Endodermal cell (in vitro differentiated cells): ENCODE measurements at regions not wholly inside any gene's neighbourhood (a gene's known extent, or its start where the extent isn't known, plus 50 kb on each side); places are given as distances from the start of the nearest gene placed in this dataset.

Experiments used
- DNase-seq: peaks from one replicate; pipeline ENCODE4 v3.0.0-alpha.2; 2017
- H3K27ac ChIP-seq: 2 replicates; pipeline ENCODE4 v1.5.1; 2013; ENCODE audit warnings: mild to moderate bottlenecking, low read depth, low read length, moderate library complexity
- H3K27me3 ChIP-seq: 2 replicates; pipeline ENCODE4 v1.6.1; 2013; ENCODE audit warnings: mild to moderate bottlenecking, low read length, moderate library complexity; ENCODE audit not compliant: insufficient read depth, control insufficient read depth, poor library complexity, severe bottlenecking
- H3K36me3 ChIP-seq: 2 replicates; pipeline ENCODE4 v1.7.0; 2013; ENCODE audit warnings: mild to moderate bottlenecking, low read length, moderate library complexity; ENCODE audit not compliant: control insufficient read depth, insufficient read depth
- H3K4me1 ChIP-seq: one replicate; pipeline ENCODE4 v1.7.0; 2013; ENCODE audit warnings: low read length; ENCODE audit not compliant: control insufficient read depth, insufficient read depth
- H3K4me3 ChIP-seq: 2 replicates; pipeline ENCODE4 v1.5.1; 2013; ENCODE audit warnings: mild to moderate bottlenecking, low read length, moderate library complexity
- H3K9ac ChIP-seq: 2 replicates; pipeline ENCODE4 v1.6.1; 2013; ENCODE audit warnings: mild to moderate bottlenecking, low read length, moderate library complexity; ENCODE audit not compliant: poor library complexity, severe bottlenecking; ENCODE audit errors: extremely low read depth
- H3K9me3 ChIP-seq: 2 replicates; pipeline ENCODE4 v1.6.1; 2013; ENCODE audit warnings: mild to moderate bottlenecking, low read length, moderate library complexity; ENCODE audit not compliant: control insufficient read depth
- H3K27ac Mint-ChIP-seq: 2 replicates; pipeline ENCODE4 v1.8.0; 2020; ENCODE audit warnings: mixed read lengths
- H3K27me3 Mint-ChIP-seq: 2 replicates; pipeline ENCODE4 v1.8.0; 2021; ENCODE audit warnings: mild to moderate bottlenecking, mixed read lengths; ENCODE audit not compliant: insufficient read depth
- H3K36me3 Mint-ChIP-seq: 2 replicates; pipeline ENCODE4 v1.8.0; 2020; ENCODE audit warnings: low read depth, mixed read lengths
- H3K4me1 Mint-ChIP-seq: 2 replicates; pipeline ENCODE4 v1.8.0; 2020; ENCODE audit warnings: mixed read lengths
- H3K4me3 Mint-ChIP-seq: 2 replicates; pipeline ENCODE4 v1.8.0; 2020; ENCODE audit warnings: mild to moderate bottlenecking, moderate library complexity, mixed read lengths
- H3K9me3 Mint-ChIP-seq: 2 replicates; pipeline ENCODE4 v1.8.0; 2020; ENCODE audit warnings: mild to moderate bottlenecking, mixed read lengths
- CTCF ChIP-seq: fragments of 200-600 bp; sonication (generic); conservative IDR thresholded peaks from 2 replicates; pipeline ENCODE4 v1.5.0; 2021; ENCODE audit warnings: antibody characterized with exemption, mild to moderate bottlenecking
- WGBS, 2 experiments: methylation state at CpG; one replicate each; pipeline versions ENCODE4 v1.1.5 to v1.1.7; 2013; ENCODE audit warnings: missing lambda C conversion rate in 2 of 2, mixed read lengths in 1 of 2; ENCODE audit not compliant: insufficient coverage in 1 of 2, insufficient read length in 1 of 2; 5-methylcytosine and 5-hydroxymethylcytosine counted together

GRCh38 chr11:112410325-112410724 lies 149.7 kb upstream of the PLET1 start:
- Histone ChIP-seq H3K9ac (no peak overlapping the region), H3K4me3 (no peak overlapping the region), H3K27ac (no peak overlapping the region), H3K36me3 (no peaks in the 10 kb centered on the region), H3K27me3 (no peaks in the 10 kb centered on the region), H3K9me3 (peaks cover 10% of the 10 kb centered on the region), H3K4me1 (no peaks in the 10 kb centered on the region)
- 88% methylated on average over 6 of the region's 6 CpGs for WGBS, 2 experiments
- Mint-ChIP-seq H3K27ac (no peak overlapping the region), H3K36me3 (no peaks in the 10 kb centered on the region), H3K27me3 (peaks cover 2% of the 10 kb centered on the region), H3K9me3 (peaks cover 22% of the 10 kb centered on the region), H3K4me1 (peaks cover 2% of the 10 kb centered on the region), H3K4me3 (no peak overlapping the region)
- no peak for DNase-seq
- TF ChIP-seq CTCF = no peak

- DNase-seq = no peak
- TF ChIP-seq CTCF = no peak
- H3K27ac ChIP-seq = no peak overlapping the region
- Mint-ChIP-seq H3K36me3 (no peaks in the 10 kb centered on the region), H3K9me3 (peaks cover 22% of the 10 kb centered on the region), H3K4me3 (no peak overlapping the region), H3K27ac (no peak overlapping the region), H3K4me1 (peaks cover 2% of the 10 kb centered on the region), H3K27me3 (peaks cover 4% of the 10 kb centered on the region)
- WGBS, 2 experiments = 82 to 100% methylated on average over 1 to 4 of the region's 4 CpGs
- no peak overlapping the region for H3K4me3 ChIP-seq
- no peaks in the 10 kb centered on the region for H3K36me3 ChIP-seq
- no peak overlapping the region for H3K9ac ChIP-seq
- peaks cover 10% of the 10 kb centered on the region for H3K9me3 ChIP-seq
- no peaks in the 10 kb centered on the region for H3K27me3 ChIP-seq
- no peaks in the 10 kb centered on the region for H3K4me1 ChIP-seq
Measured at GRCh38 chr11:112412383-112412782, 151.7 kb upstream of the PLET1 start.

GRCh38 chr11:112417339-112417738 lies 156.7 kb upstream of the PLET1 start:
- Mint-ChIP-seq H3K9me3 (peaks cover 17% of the 10 kb centered on the region), H3K27me3 (peaks cover 5% of the 10 kb centered on the region), H3K36me3 (no peaks in the 10 kb centered on the region), H3K4me1 (no peaks in the 10 kb centered on the region), H3K27ac (no peak overlapping the region), H3K4me3 (no peak overlapping the region)
- no peak overlapping the region for H3K27ac ChIP-seq
- no peak for DNase-seq
- no peaks in the 10 kb centered on the region for H3K27me3 ChIP-seq
- H3K4me1 ChIP-seq = no peaks in the 10 kb centered on the region
- H3K36me3 ChIP-seq = no peaks in the 10 kb centered on the region
- H3K9ac ChIP-seq = no peak overlapping the region
- TF ChIP-seq CTCF = no peak
- WGBS, 2 experiments = 82% methylated on average over 3 of the region's 3 CpGs; no CpG with 5 or more reads in 1 of the 2 experiments
- no peak overlapping the region for H3K4me3 ChIP-seq
- peaks cover 10% of the 10 kb centered on the region for H3K9me3 ChIP-seq
